ENCODE measurements at regions not wholly inside any gene's neighbourhood (a gene's known extent, or its start where the extent isn't known, plus 50 kb on each side); places are given as distances from the start of the nearest gene placed in this dataset.

GRCh38 chr18:56289381-56289780 lies 349.0 kb downstream of the TXNL1 start:
- TF ChIP-seq, protein P1, sequence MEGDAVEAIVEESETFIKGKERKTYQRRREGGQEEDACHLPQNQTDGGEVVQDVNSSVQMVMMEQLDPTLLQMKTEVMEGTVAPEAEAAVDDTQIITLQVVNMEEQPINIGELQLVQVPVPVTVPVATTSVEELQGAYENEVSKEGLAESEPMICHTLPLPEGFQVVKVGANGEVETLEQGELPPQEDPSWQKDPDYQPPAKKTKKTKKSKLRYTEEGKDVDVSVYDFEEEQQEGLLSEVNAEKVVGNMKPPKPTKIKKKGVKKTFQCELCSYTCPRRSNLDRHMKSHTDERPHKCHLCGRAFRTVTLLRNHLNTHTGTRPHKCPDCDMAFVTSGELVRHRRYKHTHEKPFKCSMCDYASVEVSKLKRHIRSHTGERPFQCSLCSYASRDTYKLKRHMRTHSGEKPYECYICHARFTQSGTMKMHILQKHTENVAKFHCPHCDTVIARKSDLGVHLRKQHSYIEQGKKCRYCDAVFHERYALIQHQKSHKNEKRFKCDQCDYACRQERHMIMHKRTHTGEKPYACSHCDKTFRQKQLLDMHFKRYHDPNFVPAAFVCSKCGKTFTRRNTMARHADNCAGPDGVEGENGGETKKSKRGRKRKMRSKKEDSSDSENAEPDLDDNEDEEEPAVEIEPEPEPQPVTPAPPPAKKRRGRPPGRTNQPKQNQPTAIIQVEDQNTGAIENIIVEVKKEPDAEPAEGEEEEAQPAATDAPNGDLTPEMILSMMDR (IDR thresholded peaks at IDR 0.05), result no peak
- TF ChIP-seq POLR2AphosphoS5 (IDR thresholded peaks at IDR 0.05), result no peak
- no peak for TF ChIP-seq POLR2A (IDR thresholded peaks at IDR 0.05)
- no peak for TF ChIP-seq EP300 (IDR thresholded peaks at IDR 0.05)

Measured in sigmoid colon (tissue), 4 donors.